OCI-LY7 (cell line): ENCODE measurements at regions not wholly inside any gene's neighbourhood (a gene's known extent, or its start where the extent isn't known, plus 50 kb on each side); places are given as distances from the start of the nearest gene placed in this dataset.

ENCODE experiments used
- BruUV-seq: library from RNA; stranded (reverse); fragments of 400-500 nt; replicated peaks from 2 replicates; lab custom pipeline; 2021; lab: Mats Ljungman, UMichigan
- CTCF ChIA-PET: fragments of 300-600 bp; sonication (Branson Sonifier 250); formaldehyde crosslinking; loops from one replicate; lab custom pipeline; 2022; ENCODE audit warnings: antibody characterized with exemption; ENCODE audit not compliant: unreplicated experiment; lab: Charles Lee
- POLR2A ChIA-PET: fragments of 300-600 bp; sonication (Branson Sonifier 250); formaldehyde crosslinking; loops from one replicate; lab custom pipeline; 2022; ENCODE audit warnings: antibody characterized with exemption; lab: Charles Lee
- DNase-seq: peaks from one replicate; pipeline ENCODE4 v3.0.0-alpha.2; 2015; ENCODE audit warnings: low spot score
- H2AFZ ChIP-seq: fragments of 200-600 bp; sonication (generic), shearing (Covaris generic); 2 replicates; pipeline ENCODE4 v1.6.1; 2014; ENCODE audit warnings: mild to moderate bottlenecking, antibody characterized with exemption, low read length, moderate library complexity
- H3K27ac ChIP-seq: fragments of 200-600 bp; sonication (generic); 2 replicates; pipeline ENCODE4 v1.5.1; 2014; ENCODE audit warnings: mixed run types, low read depth, mild to moderate bottlenecking, moderate library complexity, low read length, inconsistent platforms; ENCODE audit not compliant: poor library complexity, severe bottlenecking
- H3K36me3 ChIP-seq: fragments of 200-600 bp; sonication (generic); 2 replicates; pipeline ENCODE4 v1.6.1; 2014; ENCODE audit warnings: mild to moderate bottlenecking, antibody characterized with exemption, low read length, moderate library complexity, mixed read lengths; ENCODE audit not compliant: insufficient read depth
- H3K4me1 ChIP-seq: fragments of 200-600 bp; sonication (generic); 2 replicates; pipeline ENCODE4 v1.5.1; 2014; ENCODE audit warnings: mild to moderate bottlenecking, low read length; ENCODE audit not compliant: insufficient read depth, poor library complexity, severe bottlenecking
- H3K4me2 ChIP-seq: fragments of 200-600 bp; sonication (generic); 2 replicates; pipeline ENCODE4 v1.6.1; 2014; ENCODE audit warnings: mild to moderate bottlenecking, low read length
- H3K4me3 ChIP-seq: fragments of 200-600 bp; sonication (generic); 2 replicates; pipeline ENCODE4 v1.5.1; 2014; ENCODE audit warnings: mild to moderate bottlenecking, low read depth, low read length; ENCODE audit not compliant: poor library complexity, severe bottlenecking
- H3K79me2 ChIP-seq: fragments of 200-600 bp; sonication (generic); 2 replicates; pipeline ENCODE4 v1.6.1; 2016; ENCODE audit warnings: low read depth, mild to moderate bottlenecking, low read length, moderate library complexity, mixed read lengths; ENCODE audit not compliant: insufficient read depth
- H3K9me2 ChIP-seq: fragments of 200-600 bp; sonication (generic); 2 replicates; pipeline ENCODE4 v1.6.1; 2016; ENCODE audit warnings: mild to moderate bottlenecking, low read length, mixed read lengths; ENCODE audit not compliant: insufficient read depth
- H3K9me3 ChIP-seq: fragments of 200-600 bp; sonication (generic); 2 replicates; pipeline ENCODE4 v1.6.1; 2014; ENCODE audit warnings: mild to moderate bottlenecking, mixed run types, low read length, mixed read lengths
- H4K20me1 ChIP-seq: fragments of 200-600 bp; sonication (generic); 2 replicates; pipeline ENCODE4 v1.6.1; 2014; ENCODE audit warnings: mild to moderate bottlenecking, antibody characterized with exemption, low read length, moderate library complexity, mixed read lengths; ENCODE audit not compliant: insufficient read depth
- CTCF ChIP-seq: fragments of 200-600 bp; sonication (generic); conservative IDR thresholded peaks from 2 replicates; pipeline ENCODE4 v1.5.1; 2014; ENCODE audit warnings: mild to moderate bottlenecking, antibody characterized with exemption, low read length, moderate library complexity, mixed read lengths
- EZH2phosphoT487 ChIP-seq: fragments of 200-600 bp; sonication (generic); IDR thresholded peaks from 2 replicates; pipeline ENCODE4 v1.6.1; 2018; ENCODE audit warnings: low read depth, borderline replicate concordance, mild to moderate bottlenecking, mixed run types, antibody characterized with exemption, low read length, moderate library complexity, mixed read lengths
- intact Hi-C: fragments of 100-400 bp; cut with micrococcal nuclease; formaldehyde crosslinking; loops from one replicate; pipeline ENCODE4 v1.10.0; 2022; ENCODE audit not compliant: unreplicated experiment

GRCh38 chr2:147156970-147157369 lies 687.9 kb upstream of the ACVR2A start:
- no peak overlapping the region for H3K27ac ChIP-seq
- intact Hi-C loops: no loop called here
- H3K4me3 ChIP-seq: no peak overlapping the region
- no peak overlapping the region for H3K4me2 ChIP-seq
- TF ChIP-seq CTCF (no peak), EZH2phosphoT487 (no peak)
- ChIA-PET CTCF (no interaction called here), POLR2A (no interaction called here)
- H3K9me2 ChIP-seq: no peaks in the 10 kb centered on the region
- H3K36me3 ChIP-seq: no peaks in the 10 kb centered on the region
- no peaks in the 10 kb centered on the region for H3K4me1 ChIP-seq
- DNase-seq: no peak
- no TSS peak for BruUV-seq
- no peaks in the 10 kb centered on the region for H3K79me2 ChIP-seq
- H3K9me3 ChIP-seq: no peaks in the 10 kb centered on the region
- no peak overlapping the region for H2AFZ ChIP-seq
- no peaks in the 10 kb centered on the region for H4K20me1 ChIP-seq

- no peak overlapping the region for H3K4me2 ChIP-seq
- BruUV-seq: no TSS peak
- H3K79me2 ChIP-seq: no peaks in the 10 kb centered on the region
- H4K20me1 ChIP-seq: no peaks in the 10 kb centered on the region
- H3K27ac ChIP-seq: no peak overlapping the region
- H3K4me1 ChIP-seq: no peaks in the 10 kb centered on the region
- no peak overlapping the region for H2AFZ ChIP-seq
- H3K36me3 ChIP-seq: no peaks in the 10 kb centered on the region
- H3K9me3 ChIP-seq: no peaks in the 10 kb centered on the region
- H3K4me3 ChIP-seq: no peak overlapping the region
- intact Hi-C loops: no loop called here
- ChIA-PET CTCF (no interaction called here), POLR2A (interaction anchor here (0.6 to 0.7 kb wide), 2 partner anchors 22 to 647 kb away, joined by 3 to 4 read pairs; no protein-coding TSS in a partner anchor)
- no peak for DNase-seq
- no peak for TF ChIP-seq CTCF
- no peak for TF ChIP-seq EZH2phosphoT487
- H3K9me2 ChIP-seq: no peaks in the 10 kb centered on the region
These were observed 694.6 kb upstream of the ACVR2A start for GRCh38 chr2:147150241-147150635.

GRCh38 chr2:147149575-147150240 lies 695.1 kb upstream of the ACVR2A start:
- no peak overlapping the region for H3K4me3 ChIP-seq
- no peak overlapping the region for H2AFZ ChIP-seq
- H3K36me3 ChIP-seq: no peaks in the 10 kb centered on the region
- intact Hi-C loops: no loop called here
- H4K20me1 ChIP-seq: no peaks in the 10 kb centered on the region
- no peaks in the 10 kb centered on the region for H3K79me2 ChIP-seq
- H3K27ac ChIP-seq: no peak overlapping the region
- ChIA-PET CTCF (no interaction called here), POLR2A (interaction anchor here (0.6 kb wide), 1 partner anchor 21 kb away, joined by 4 read pairs; no protein-coding TSS in a partner anchor)
- no peaks in the 10 kb centered on the region for H3K9me2 ChIP-seq
- no peak overlapping the region for H3K4me2 ChIP-seq
- BruUV-seq: no TSS peak
- no peaks in the 10 kb centered on the region for H3K9me3 ChIP-seq
- TF ChIP-seq CTCF (no peak), EZH2phosphoT487 (no peak)
- no peaks in the 10 kb centered on the region for H3K4me1 ChIP-seq
- DNase-seq: no peak
